Neural progenitor cell (in vitro differentiated cells): ENCODE measurements at regions not wholly inside any gene's neighbourhood (a gene's known extent, or its start where the extent isn't known, plus 50 kb on each side); places are given as distances from the start of the nearest gene placed in this dataset.

Source experiments
- EZH2 ChIP-seq: fragments of 200-600 bp; sonication (generic); IDR thresholded peaks from 2 replicates; pipeline ENCODE4 v1.6.1; 2017; ENCODE audit warnings: antibody characterized with exemption, mild to moderate bottlenecking, moderate library complexity
- EZH2phosphoT487 ChIP-seq: fragments of 200-600 bp; sonication (generic); IDR thresholded peaks from 2 replicates; pipeline ENCODE4 v1.6.1; 2017; ENCODE audit warnings: antibody characterized with exemption
- TF ChIP-seq, protein P1 (sequence below): fragments of 200-600 bp; sonication (generic); IDR thresholded peaks from 2 replicates; pipeline ENCODE4 v1.5.1; 2017; ENCODE audit warnings: antibody characterized with exemption, mild to moderate bottlenecking

DNA sequence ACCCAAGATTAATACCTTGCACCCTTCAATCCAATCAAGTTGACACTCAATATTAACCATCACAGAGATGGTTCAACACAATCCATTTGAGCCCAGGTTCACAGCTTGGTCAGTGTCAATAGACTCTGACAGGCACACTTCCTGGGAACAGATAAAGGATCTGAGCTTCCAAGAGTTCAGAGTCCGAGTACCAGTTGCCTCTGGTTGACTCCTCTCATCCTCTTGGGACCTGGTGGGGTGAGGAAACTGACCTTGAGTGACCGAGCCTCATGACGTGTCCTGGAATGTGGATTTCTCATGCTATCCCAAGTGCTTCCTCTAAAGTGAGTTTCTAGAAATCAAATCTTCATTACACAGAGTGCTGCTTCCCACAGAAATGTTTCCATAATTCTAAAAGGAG is 162.0 kb downstream of the CYP26A1 start:
- TF ChIP-seq EZH2 (no peak), EZH2phosphoT487 (no peak)
- TF ChIP-seq, protein P1, sequence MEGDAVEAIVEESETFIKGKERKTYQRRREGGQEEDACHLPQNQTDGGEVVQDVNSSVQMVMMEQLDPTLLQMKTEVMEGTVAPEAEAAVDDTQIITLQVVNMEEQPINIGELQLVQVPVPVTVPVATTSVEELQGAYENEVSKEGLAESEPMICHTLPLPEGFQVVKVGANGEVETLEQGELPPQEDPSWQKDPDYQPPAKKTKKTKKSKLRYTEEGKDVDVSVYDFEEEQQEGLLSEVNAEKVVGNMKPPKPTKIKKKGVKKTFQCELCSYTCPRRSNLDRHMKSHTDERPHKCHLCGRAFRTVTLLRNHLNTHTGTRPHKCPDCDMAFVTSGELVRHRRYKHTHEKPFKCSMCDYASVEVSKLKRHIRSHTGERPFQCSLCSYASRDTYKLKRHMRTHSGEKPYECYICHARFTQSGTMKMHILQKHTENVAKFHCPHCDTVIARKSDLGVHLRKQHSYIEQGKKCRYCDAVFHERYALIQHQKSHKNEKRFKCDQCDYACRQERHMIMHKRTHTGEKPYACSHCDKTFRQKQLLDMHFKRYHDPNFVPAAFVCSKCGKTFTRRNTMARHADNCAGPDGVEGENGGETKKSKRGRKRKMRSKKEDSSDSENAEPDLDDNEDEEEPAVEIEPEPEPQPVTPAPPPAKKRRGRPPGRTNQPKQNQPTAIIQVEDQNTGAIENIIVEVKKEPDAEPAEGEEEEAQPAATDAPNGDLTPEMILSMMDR = no peak
